ENCODE measurements at regions not wholly inside any gene's neighbourhood (a gene's known extent, or its start where the extent isn't known, plus 50 kb on each side); places are given as distances from the start of the nearest gene placed in this dataset.

DNA sequence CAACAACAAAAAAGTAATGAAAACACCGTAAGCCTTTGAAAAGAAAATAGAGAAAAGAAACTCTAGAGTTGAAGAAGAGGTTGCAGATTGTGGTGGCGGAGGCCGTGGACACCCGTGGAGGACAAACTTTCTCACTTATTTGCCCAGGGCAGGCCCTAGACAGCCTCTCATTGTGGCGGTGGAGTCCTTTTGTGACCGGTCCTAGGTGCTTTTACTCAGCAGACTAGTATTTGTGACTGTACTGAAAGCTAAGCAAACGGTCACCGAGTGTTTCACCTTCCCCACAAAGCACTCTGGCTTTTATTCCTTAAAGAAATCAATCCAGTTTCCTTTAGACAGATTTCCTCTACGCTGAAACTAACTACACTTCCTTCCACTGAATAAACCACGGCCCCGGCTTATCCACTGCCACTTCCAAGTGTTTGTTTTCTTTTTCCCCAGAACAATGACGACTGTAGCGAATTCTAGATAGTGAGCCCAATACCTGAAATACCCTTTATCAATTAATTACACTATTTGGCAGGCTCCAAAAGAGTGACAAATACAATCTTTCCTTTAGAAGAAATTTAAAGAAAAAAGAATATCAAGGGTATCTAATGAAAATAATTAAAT, 210.2 kb upstream of the TARS1 start:
- H3K36me3 ChIP-seq, result no peaks in the 10 kb centered on the region
- no peak overlapping the region for H3K4me3 ChIP-seq
- intact Hi-C loops (cut with DNase I), result no loop called here
- DNase-seq, result peak in 1 of 2 donors; percentile 8
- peak in 3 of 8 donors; percentile 51 to 54 (median 52) for ATAC-seq
- peak overlapping the region in 3 of 10 donors; percentile 2 to 45 (median 44) for H3K27ac ChIP-seq
- TF ChIP-seq, protein P1, sequence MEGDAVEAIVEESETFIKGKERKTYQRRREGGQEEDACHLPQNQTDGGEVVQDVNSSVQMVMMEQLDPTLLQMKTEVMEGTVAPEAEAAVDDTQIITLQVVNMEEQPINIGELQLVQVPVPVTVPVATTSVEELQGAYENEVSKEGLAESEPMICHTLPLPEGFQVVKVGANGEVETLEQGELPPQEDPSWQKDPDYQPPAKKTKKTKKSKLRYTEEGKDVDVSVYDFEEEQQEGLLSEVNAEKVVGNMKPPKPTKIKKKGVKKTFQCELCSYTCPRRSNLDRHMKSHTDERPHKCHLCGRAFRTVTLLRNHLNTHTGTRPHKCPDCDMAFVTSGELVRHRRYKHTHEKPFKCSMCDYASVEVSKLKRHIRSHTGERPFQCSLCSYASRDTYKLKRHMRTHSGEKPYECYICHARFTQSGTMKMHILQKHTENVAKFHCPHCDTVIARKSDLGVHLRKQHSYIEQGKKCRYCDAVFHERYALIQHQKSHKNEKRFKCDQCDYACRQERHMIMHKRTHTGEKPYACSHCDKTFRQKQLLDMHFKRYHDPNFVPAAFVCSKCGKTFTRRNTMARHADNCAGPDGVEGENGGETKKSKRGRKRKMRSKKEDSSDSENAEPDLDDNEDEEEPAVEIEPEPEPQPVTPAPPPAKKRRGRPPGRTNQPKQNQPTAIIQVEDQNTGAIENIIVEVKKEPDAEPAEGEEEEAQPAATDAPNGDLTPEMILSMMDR (IDR thresholded peaks at IDR 0.05), result no peak
- H3K4me1 ChIP-seq, result peaks cover 0 to 24% (median 11%) of the 10 kb centered on the region in 9 donors
- H3K27me3 ChIP-seq, result no peaks in the 10 kb centered on the region
- 60 to 70% methylated on average over 13 of the region's 13 CpGs for WGBS, 2 donors
- peaks cover 0 to 6% (median 0%) of the 10 kb centered on the region in 11 donors for H3K9me3 ChIP-seq

DNA sequence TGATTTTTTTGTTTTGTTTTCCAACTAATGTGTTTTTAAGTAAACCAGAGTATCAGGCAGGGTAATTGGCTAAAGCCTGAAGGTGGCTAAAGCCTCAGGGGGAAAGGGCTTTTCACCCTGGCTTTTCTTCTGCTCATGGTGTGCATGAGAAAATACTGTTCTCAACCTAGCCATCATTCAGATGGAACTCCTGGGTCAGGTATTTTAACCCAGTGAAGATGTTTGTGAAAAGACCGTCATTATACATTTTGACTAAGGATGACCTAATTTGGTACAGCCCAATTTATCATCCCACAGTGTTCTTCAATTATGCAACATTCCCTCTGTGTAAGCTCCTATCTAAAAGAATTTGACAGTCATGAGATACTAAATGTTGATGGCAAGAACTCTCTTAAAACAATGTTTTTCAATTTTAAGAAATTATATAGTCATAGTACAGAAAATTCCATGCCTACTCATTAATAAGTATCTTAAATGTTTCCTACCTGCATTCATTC, 209.5 kb upstream of the TARS1 start:
- no peak for DNase-seq
- Histone ChIP-seq H3K36me3 (no peaks in the 10 kb centered on the region), H3K4me3 (no peak overlapping the region), H3K27ac (no peak overlapping the region), H3K27me3 (no peaks in the 10 kb centered on the region), H3K4me1 (peaks cover 0 to 24% (median 11%) of the 10 kb centered on the region in 9 donors), H3K9me3 (no peaks in the 10 kb centered on the region)
- intact Hi-C loops (cut with DNase I), result no loop called here
- TF ChIP-seq, protein P1 (IDR thresholded peaks at IDR 0.05), result no peak
- WGBS, 2 donors, result 75 to 97% methylated on average over 1 of the region's 1 CpG
- no peak for ATAC-seq

DNA sequence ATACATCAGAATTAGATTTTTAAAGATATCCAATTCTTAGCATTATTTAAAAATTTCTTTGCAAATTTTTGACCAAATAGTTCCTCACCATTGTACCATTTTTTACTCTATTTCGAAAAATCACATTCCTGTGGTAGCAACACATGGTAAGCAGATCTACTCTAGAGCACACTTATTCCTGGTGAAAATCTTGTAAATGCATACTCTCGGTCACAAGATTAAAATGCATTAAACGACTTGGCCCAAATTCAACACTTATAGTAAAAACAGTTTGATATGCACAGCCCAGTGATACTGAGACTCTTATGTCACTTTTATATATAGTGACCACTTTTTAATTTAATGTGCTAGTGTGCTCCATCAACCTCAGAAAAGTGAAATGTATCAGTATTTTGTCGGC, 208.8 kb upstream of the TARS1 start:
- Histone ChIP-seq H3K4me1 (peaks cover 0 to 24% (median 11%) of the 10 kb centered on the region in 9 donors), H3K27ac (no peak overlapping the region), H3K4me3 (no peak overlapping the region), H3K27me3 (no peaks in the 10 kb centered on the region), H3K9me3 (no peaks in the 10 kb centered on the region), H3K36me3 (no peaks in the 10 kb centered on the region)
- TF ChIP-seq, protein P1 (IDR thresholded peaks at IDR 0.05), result no peak
- ATAC-seq (no peak), DNase-seq (no peak)
- intact Hi-C loops (cut with DNase I), result no loop called here
- 89% methylated on average over 4 of the region's 4 CpGs for WGBS, 2 donors

DNA sequence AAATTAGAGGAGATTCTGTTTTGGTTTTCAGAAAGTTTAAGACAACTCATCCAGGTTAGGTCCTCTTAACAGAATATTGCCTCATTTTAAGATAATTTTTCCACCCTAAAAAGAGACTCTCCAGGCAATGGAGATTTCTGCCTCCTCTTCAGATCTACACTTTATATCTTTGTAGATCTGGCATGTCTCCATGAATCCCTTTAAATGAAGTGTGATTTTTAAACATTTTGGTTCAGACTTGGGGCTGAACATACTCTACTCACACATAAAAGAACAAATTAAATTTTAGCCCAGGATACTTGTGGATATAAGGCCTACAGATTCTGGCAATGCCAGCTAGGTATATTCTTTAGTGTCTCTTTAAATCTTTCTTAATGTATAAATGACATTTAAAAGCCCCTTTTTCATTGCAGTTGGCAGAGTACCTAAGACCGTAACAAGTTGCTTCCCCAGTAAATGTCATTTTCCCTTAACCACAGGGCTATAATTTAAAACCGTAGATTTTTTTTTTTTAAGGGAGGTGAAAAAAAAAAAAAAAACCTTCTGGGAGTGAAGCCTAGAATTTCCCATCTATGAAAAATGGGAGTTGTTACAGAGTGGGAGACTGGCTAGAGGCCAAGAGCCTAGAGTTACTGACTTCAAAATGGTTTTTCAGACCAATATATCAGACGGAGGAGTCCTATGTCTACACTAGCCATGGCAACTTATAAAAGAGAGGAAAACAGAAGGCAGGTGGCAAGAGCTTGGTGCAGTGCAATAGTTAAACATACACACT, 207.8 kb upstream of the TARS1 start:
- peaks cover 0 to 21% (median 11%) of the 10 kb centered on the region in 9 donors for H3K4me1 ChIP-seq
- intact Hi-C loops (cut with DNase I), result no loop called here
- DNase-seq, result no peak
- TF ChIP-seq, protein P1 (IDR thresholded peaks at IDR 0.05), result no peak
- H3K9me3 ChIP-seq, result no peaks in the 10 kb centered on the region
- 55 to 59% methylated on average over 3 of the region's 3 CpGs for WGBS, 2 donors
- H3K36me3 ChIP-seq, result no peaks in the 10 kb centered on the region
- no peak overlapping the region for H3K4me3 ChIP-seq
- H3K27me3 ChIP-seq, result no peaks in the 10 kb centered on the region
- ATAC-seq, result no peak
- no peak overlapping the region for H3K27ac ChIP-seq

All from heart right ventricle (tissue), 16 donors.